ENCODE measurements at regions not wholly inside any gene's neighbourhood (a gene's known extent, or its start where the extent isn't known, plus 50 kb on each side); places are given as distances from the start of the nearest gene placed in this dataset.

GRCh38 chr14:94689218-94689984, 77.2 kb downstream of the SERPINA3 start:
- H3K27me3 Mint-ChIP-seq (ENCODE audit: low read depth): peaks cover 53% of the 10 kb centered on the region
- peak; percentile 99 for TF ChIP-seq CTCF (IDR thresholded peaks at IDR 0.05; ENCODE audit: unreplicated experiment in 3 of 3)
- no peaks in the 10 kb centered on the region for H3K36me3 Mint-ChIP-seq (ENCODE audit: low read depth)
- peaks cover 1% of the 10 kb centered on the region for H3K4me1 Mint-ChIP-seq
- peak overlapping the region in 1 of 3 experiments; percentile 34 for H3K4me3 Mint-ChIP-seq
- no peaks in the 10 kb centered on the region for H3K9me3 Mint-ChIP-seq
- H3K27ac Mint-ChIP-seq: peak overlapping the region in 1 of 3 experiments; percentile 32

GRCh38 chr14:94686511-94687160, 74.4 kb downstream of the SERPINA3 start:
- no peak for TF ChIP-seq CTCF (IDR thresholded peaks at IDR 0.05; ENCODE audit: unreplicated experiment in 3 of 3)
- Mint-ChIP-seq H3K36me3 (ENCODE audit: low read depth) (no peaks in the 10 kb centered on the region), H3K27me3 (ENCODE audit: low read depth) (peaks cover 56% of the 10 kb centered on the region), H3K4me3 (no peak overlapping the region), H3K4me1 (peaks cover 5% of the 10 kb centered on the region), H3K9me3 (no peaks in the 10 kb centered on the region), H3K27ac (no peak overlapping the region)

- H3K9me3 Mint-ChIP-seq: no peaks in the 10 kb centered on the region
- peaks cover 57% of the 10 kb centered on the region for H3K27me3 Mint-ChIP-seq (ENCODE audit: low read depth)
- H3K27ac Mint-ChIP-seq: no peak overlapping the region
- TF ChIP-seq CTCF (IDR thresholded peaks at IDR 0.05; ENCODE audit: unreplicated experiment in 3 of 3): no peak
- no peak overlapping the region for H3K4me3 Mint-ChIP-seq
- peaks cover 7% of the 10 kb centered on the region for H3K4me1 Mint-ChIP-seq
- no peaks in the 10 kb centered on the region for H3K36me3 Mint-ChIP-seq (ENCODE audit: low read depth)
These were observed 73.7 kb downstream of the SERPINA3 start for GRCh38 chr14:94685681-94686485.

DNA sequence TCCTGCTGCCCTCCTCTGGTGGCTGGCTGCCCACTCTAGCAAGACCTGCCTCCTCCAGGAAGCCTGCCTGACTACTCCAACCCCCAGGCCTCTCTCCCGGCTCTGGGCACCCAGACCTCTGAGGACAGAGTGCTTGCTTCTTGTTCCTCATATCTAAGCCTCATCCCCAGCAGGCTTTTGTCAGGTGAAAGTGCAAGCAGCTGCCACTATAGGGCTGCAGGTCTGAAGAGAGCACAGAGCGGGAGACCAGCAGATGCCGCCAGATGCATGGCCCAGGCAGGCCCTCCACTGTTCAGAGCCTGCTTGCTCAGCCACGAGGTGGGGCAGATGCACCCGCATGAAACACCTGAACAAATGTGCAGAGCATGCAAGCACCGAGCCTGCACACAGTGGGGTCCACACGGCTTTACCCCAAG, 73.0 kb downstream of the SERPINA3 start:
- Mint-ChIP-seq H3K27me3 (ENCODE audit: low read depth) (peaks cover 57% of the 10 kb centered on the region), H3K4me3 (no peak overlapping the region), H3K9me3 (no peaks in the 10 kb centered on the region), H3K27ac (no peak overlapping the region), H3K4me1 (peaks cover 14% of the 10 kb centered on the region), H3K36me3 (ENCODE audit: low read depth) (no peaks in the 10 kb centered on the region)
- TF ChIP-seq CTCF (IDR thresholded peaks at IDR 0.05; ENCODE audit: unreplicated experiment in 3 of 3): no peak

DNA sequence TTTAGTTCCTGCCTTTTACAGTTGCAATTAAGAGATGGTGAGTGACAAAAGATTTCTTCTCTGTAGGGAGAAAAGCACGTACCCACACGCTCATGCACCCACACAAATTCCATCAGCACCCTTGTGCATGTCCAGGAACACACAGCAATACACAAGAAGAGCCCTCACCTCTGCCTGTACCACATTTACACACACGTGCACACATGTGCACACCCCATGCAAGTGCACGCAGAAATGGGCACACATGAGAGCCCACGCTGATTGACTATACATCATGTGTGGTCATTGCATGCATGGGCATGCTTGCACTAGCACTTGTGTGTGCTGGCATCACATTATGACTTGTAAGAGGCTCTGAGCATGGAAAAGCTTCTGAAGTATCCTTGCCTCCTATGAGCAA, 70.5 kb downstream of the SERPINA3 start:
- no peak for TF ChIP-seq CTCF (IDR thresholded peaks at IDR 0.05; ENCODE audit: unreplicated experiment in 3 of 3)
- Mint-ChIP-seq H3K27ac (no peak overlapping the region), H3K36me3 (ENCODE audit: low read depth) (no peaks in the 10 kb centered on the region), H3K27me3 (ENCODE audit: low read depth) (peaks cover 47% of the 10 kb centered on the region), H3K4me3 (no peak overlapping the region), H3K9me3 (no peaks in the 10 kb centered on the region), H3K4me1 (peaks cover 15% of the 10 kb centered on the region)
